Heart left ventricle (tissue), 13 donors: ENCODE measurements at regions not wholly inside any gene's neighbourhood (a gene's known extent, or its start where the extent isn't known, plus 50 kb on each side); places are given as distances from the start of the nearest gene placed in this dataset.

Experiments
- CTCF ChIP-seq, 12 donors: fragments of 200-600 bp; sonication (generic) in 4 of 12; IDR thresholded peaks; one replicate each; pipeline versions ENCODE4 v1.5.0 to v1.8.0; 2018 to 2022; ENCODE audit warnings: antibody characterized with exemption in 12 of 12, mild to moderate bottlenecking in 5 of 12
- POLR2A ChIP-seq, 2 donors: fragments of 450-650 bp; IDR thresholded peaks; one replicate each; pipeline ENCODE4 v1.6.1; 2017; ENCODE audit warnings: antibody characterized with exemption in 2 of 2, mild to moderate bottlenecking in 2 of 2, moderate library complexity in 2 of 2
- donor health status: ischemic (EF 13 %, LVEDD 7.1; RV severe dilation, severe dysfunction).
- donor health status: DM: no; HTN: yes; CAD: no.
- donor health status: DM: no; HTN: no; CAD: no.
- donor health status: ischemic (EF 25% LVEDD 6.9; RV normal size, moderate dysfunction).
- donor health status: ischemic (EF 25% LVEDD 5.7; RV mildly dilated, moderate dysfunction).
- donor health status: ischemic (EF 35%, LVEDD 5.7; RV mildly dilated, moderate dysfunction).
- donor health status: nonischemic (EF 11% LVEDD 7.7; RV severe dilation, severe dysfunction).
- donor health status: DM: yes; HTN: yes; CAD: no.
- donor health status: PGD.
- donor health status: ischemic (EF 29% LVEDD 5.4; RV normal size, mild dysfunction).
- donor health status: nonischemic (EF 23%, LVEDD 6.1; RV moderate dilation, normal function).

- TF ChIP-seq CTCF (IDR thresholded peaks at IDR 0.05): no peak
- no peak for TF ChIP-seq POLR2A (IDR thresholded peaks at IDR 0.05)
Observed at GRCh38 chr3:43177085-43177484, 71.2 kb upstream of the POMGNT2 start.
